HL-60 (cell line): ENCODE measurements at regions not wholly inside any gene's neighbourhood (a gene's known extent, or its start where the extent isn't known, plus 50 kb on each side); places are given as distances from the start of the nearest gene placed in this dataset.

ENCODE experiments used
- CTCF ChIP-seq: IDR thresholded peaks from one replicate; pipeline ENCODE4 v1.5.1; 2011; ENCODE audit warnings: low read length, control low read depth, inconsistent platforms; ENCODE audit not compliant: insufficient read depth
- GABPA ChIP-seq: IDR thresholded peaks from 2 replicates; pipeline ENCODE4 v1.6.1; 2012; ENCODE audit warnings: low read depth
- POLR2AphosphoS5 ChIP-seq: IDR thresholded peaks from 2 replicates; pipeline ENCODE4 v1.6.1; 2012; ENCODE audit warnings: low read depth

- TF ChIP-seq CTCF (no peak), GABPA (no peak), POLR2AphosphoS5 (no peak)
Measured at GRCh38 chr6:87925373-87926060, 122.1 kb upstream of the SPACA1 start.
